Hepatocyte (in vitro differentiated cells): ENCODE measurements at regions not wholly inside any gene's neighbourhood (a gene's known extent, or its start where the extent isn't known, plus 50 kb on each side); places are given as distances from the start of the nearest gene placed in this dataset.

Experiments
- DNase-seq: peaks from one replicate; pipeline ENCODE4 v3.0.0-alpha.2; 2016; ENCODE audit warnings: low spot score
- H2AFZ ChIP-seq: fragments of 200-600 bp; sonication (generic); 2 replicates; pipeline ENCODE4 v1.6.0; 2016; ENCODE audit warnings: antibody characterized with exemption, mild to moderate bottlenecking
- H3K27ac ChIP-seq: fragments of 200-600 bp; sonication (generic); 2 replicates; pipeline ENCODE4 v1.5.1; 2016; ENCODE audit warnings: mild to moderate bottlenecking
- H3K27me3 ChIP-seq: fragments of 200-600 bp; sonication (generic); 2 replicates; pipeline ENCODE4 v1.6.1; 2016
- H3K36me3 ChIP-seq: fragments of 200-600 bp; sonication (generic); replicated peaks from 2 replicates; pipeline ENCODE4 v1.5.1; 2016; ENCODE audit warnings: low read depth; ENCODE audit not compliant: insufficient read depth
- H3K4me1 ChIP-seq: fragments of 200-600 bp; sonication (generic); 2 replicates; pipeline ENCODE4 v1.5.1; 2016; ENCODE audit warnings: mild to moderate bottlenecking, moderate library complexity; ENCODE audit not compliant: insufficient read depth
- H3K4me2 ChIP-seq: fragments of 200-600 bp; sonication (generic); 2 replicates; pipeline ENCODE4 v1.6.0; 2016
- H3K4me3 ChIP-seq: fragments of 200-600 bp; sonication (generic); 2 replicates; pipeline ENCODE4 v1.5.1; 2016; ENCODE audit warnings: mild to moderate bottlenecking
- H3K79me2 ChIP-seq: fragments of 200-600 bp; sonication (generic); 2 replicates; pipeline ENCODE4 v1.6.0; 2017; ENCODE audit warnings: mild to moderate bottlenecking
- H3K9me2 ChIP-seq: fragments of 200-600 bp; sonication (generic); replicated peaks from 2 replicates; pipeline ENCODE4 v1.6.0; 2017; ENCODE audit warnings: mild to moderate bottlenecking; ENCODE audit not compliant: insufficient read depth
- H3K9me3 ChIP-seq: fragments of 200-600 bp; sonication (generic); 2 replicates; pipeline ENCODE4 v1.5.1; 2016; ENCODE audit warnings: low read depth, mild to moderate bottlenecking
- H4K20me1 ChIP-seq: fragments of 200-600 bp; sonication (generic); 2 replicates; pipeline ENCODE4 v1.6.0; 2016; ENCODE audit warnings: mild to moderate bottlenecking; ENCODE audit not compliant: insufficient read depth, poor library complexity, severe bottlenecking
- CTCF ChIP-seq: fragments of 200-600 bp; sonication (generic); IDR thresholded peaks from 2 replicates; pipeline ENCODE4 v1.5.1; 2016; ENCODE audit warnings: antibody characterized with exemption, mild to moderate bottlenecking; ENCODE audit not compliant: poor library complexity
- EZH2 ChIP-seq: fragments of 200-600 bp; sonication (generic); IDR thresholded peaks from 2 replicates; pipeline ENCODE4 v1.6.1; 2016; ENCODE audit warnings: antibody characterized with exemption, mild to moderate bottlenecking, borderline replicate concordance
- EZH2phosphoT487 ChIP-seq: fragments of 200-600 bp; sonication (generic); IDR thresholded peaks from one replicate; pipeline ENCODE4 v1.6.1; 2018; ENCODE audit warnings: antibody characterized with exemption, mild to moderate bottlenecking, low read depth, moderate library complexity; ENCODE audit not compliant: unreplicated experiment, severe bottlenecking
- WGBS: methylation state at CpG from one replicate; pipeline ENCODE4 v1.1.6; 2016; ENCODE audit warnings: low lambda C conversion rate; ENCODE audit errors: missing lambda C conversion rate; 5-methylcytosine and 5-hydroxymethylcytosine counted together

- 81% methylated on average over 6 of the region's 6 CpGs for WGBS
- Histone ChIP-seq H3K4me2 (no peak overlapping the region), H3K27ac (no peak overlapping the region), H3K27me3 (no peaks in the 10 kb centered on the region), H3K79me2 (no peaks in the 10 kb centered on the region), H2AFZ (no peak overlapping the region), H3K9me3 (no peaks in the 10 kb centered on the region), H3K36me3 (no peaks in the 10 kb centered on the region), H3K4me1 (no peaks in the 10 kb centered on the region), H3K4me3 (no peak overlapping the region), H4K20me1 (no peaks in the 10 kb centered on the region), H3K9me2 (no peaks in the 10 kb centered on the region)
- no peak for DNase-seq
- TF ChIP-seq EZH2phosphoT487 (no peak), CTCF (no peak), EZH2 (no peak)
Measured at GRCh38 chr20:48259456-48259855, 474.2 kb upstream of the SULF2 start.

GRCh38 chr20:48257833-48258232 is 472.6 kb upstream of the SULF2 start:
- Histone ChIP-seq H3K4me1 (no peaks in the 10 kb centered on the region), H4K20me1 (no peaks in the 10 kb centered on the region), H3K27ac (no peak overlapping the region), H2AFZ (no peak overlapping the region), H3K27me3 (no peaks in the 10 kb centered on the region), H3K9me2 (no peaks in the 10 kb centered on the region), H3K79me2 (no peaks in the 10 kb centered on the region), H3K36me3 (no peaks in the 10 kb centered on the region), H3K4me3 (no peak overlapping the region), H3K4me2 (no peak overlapping the region), H3K9me3 (no peaks in the 10 kb centered on the region)
- DNase-seq, result no peak
- TF ChIP-seq CTCF, result no peak
- 92% methylated on average over 2 of the region's 2 CpGs for WGBS

- DNase-seq, result no peak
- Histone ChIP-seq H3K36me3 (no peaks in the 10 kb centered on the region), H3K27me3 (no peaks in the 10 kb centered on the region), H3K9me3 (no peaks in the 10 kb centered on the region), H3K4me2 (no peak overlapping the region), H3K79me2 (no peaks in the 10 kb centered on the region), H3K4me1 (peaks cover 3% of the 10 kb centered on the region), H3K9me2 (no peaks in the 10 kb centered on the region), H3K27ac (no peak overlapping the region), H2AFZ (no peak overlapping the region), H4K20me1 (no peaks in the 10 kb centered on the region), H3K4me3 (no peak overlapping the region)
- 88% methylated on average over 8 of the region's 8 CpGs for WGBS
- no peak for TF ChIP-seq EZH2
- no peak for TF ChIP-seq EZH2phosphoT487
- no peak for TF ChIP-seq CTCF
Measured at GRCh38 chr20:48247961-48248360, 462.7 kb upstream of the SULF2 start.

GRCh38 chr20:48246061-48246790 is 460.9 kb upstream of the SULF2 start:
- no peaks in the 10 kb centered on the region for H3K36me3 ChIP-seq
- no peaks in the 10 kb centered on the region for H3K27me3 ChIP-seq
- DNase-seq, result no peak
- H3K4me2 ChIP-seq, result no peak overlapping the region
- peaks cover 3% of the 10 kb centered on the region for H3K4me1 ChIP-seq
- H2AFZ ChIP-seq, result no peak overlapping the region
- H4K20me1 ChIP-seq, result no peaks in the 10 kb centered on the region
- no peak overlapping the region for H3K27ac ChIP-seq
- no peaks in the 10 kb centered on the region for H3K9me3 ChIP-seq
- no peaks in the 10 kb centered on the region for H3K9me2 ChIP-seq
- no peak overlapping the region for H3K4me3 ChIP-seq
- 78% methylated on average over 9 of the region's 9 CpGs for WGBS
- TF ChIP-seq EZH2phosphoT487, result no peak
- no peak for TF ChIP-seq CTCF
- no peak for TF ChIP-seq EZH2
- H3K79me2 ChIP-seq, result no peaks in the 10 kb centered on the region
